ENCODE measurements at regions not wholly inside any gene's neighbourhood (a gene's known extent, or its start where the extent isn't known, plus 50 kb on each side); places are given as distances from the start of the nearest gene placed in this dataset.

DNA sequence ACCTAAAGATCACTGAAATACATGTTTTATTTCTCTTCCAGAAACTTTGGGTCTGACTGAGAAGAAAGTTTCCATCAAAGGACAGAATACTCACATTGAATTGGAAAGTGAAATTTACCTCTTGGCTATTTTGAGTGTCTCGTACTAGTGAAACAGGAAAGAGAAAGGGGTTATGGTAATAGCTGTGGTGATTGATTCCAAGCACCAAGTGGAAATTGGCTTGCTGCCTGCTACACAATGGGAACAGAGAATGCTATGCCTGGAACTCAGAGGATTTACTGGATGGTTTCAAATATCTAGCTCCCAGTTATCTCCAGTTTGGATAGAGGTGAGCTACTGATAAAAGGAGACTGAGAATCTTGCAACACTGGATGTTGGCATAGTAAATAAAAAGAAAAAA is 492.8 kb upstream of the FSIP2 start:
- TF ChIP-seq ZBTB7A (IDR thresholded peaks at IDR 0.05; ENCODE audit: low read depth) (no peak), TEAD4 (IDR thresholded peaks at IDR 0.05) (no peak), YY1 (IDR thresholded peaks at IDR 0.05; ENCODE audit: low read depth) (no peak), FOXM1 (IDR thresholded peaks at IDR 0.05; ENCODE audit: borderline replicate concordance, low read depth) (no peak), MAX (IDR thresholded peaks at IDR 0.05) (no peak), EP300 (IDR thresholded peaks at IDR 0.05; ENCODE audit: borderline replicate concordance) (no peak), TCF12 (IDR thresholded peaks at IDR 0.05; ENCODE audit: low read depth) (no peak), RAD21 (IDR thresholded peaks at IDR 0.05; ENCODE audit: low read depth) (no peak)

DNA sequence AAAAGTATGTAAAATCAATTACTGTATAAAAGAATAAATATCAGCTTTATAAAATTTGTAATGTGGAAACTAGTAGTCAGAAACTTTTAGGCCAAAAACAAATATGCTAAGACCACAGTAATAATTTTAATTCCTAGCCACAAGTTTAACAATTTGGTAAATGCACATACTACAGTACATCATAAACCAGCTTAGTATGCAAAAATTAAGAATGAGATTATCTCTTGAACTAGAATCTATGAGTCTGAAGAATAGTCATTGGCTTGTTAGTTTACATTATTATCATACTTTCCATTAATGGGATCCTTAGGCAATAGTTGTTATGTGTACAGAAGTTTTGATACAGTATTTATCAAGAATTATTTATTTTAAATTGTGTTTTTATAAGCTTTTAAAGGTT is 491.9 kb upstream of the FSIP2 start:
- TF ChIP-seq NFIC (IDR thresholded peaks at IDR 0.05): no peak
- no peak for TF ChIP-seq TCF12 (IDR thresholded peaks at IDR 0.05; ENCODE audit: low read depth)
- no peak for TF ChIP-seq REST (IDR thresholded peaks at IDR 0.05; ENCODE audit: low read depth)
- TF ChIP-seq ZBTB7A (IDR thresholded peaks at IDR 0.05; ENCODE audit: low read depth): no peak
- TF ChIP-seq EP300 (IDR thresholded peaks at IDR 0.05; ENCODE audit: borderline replicate concordance): no peak
- no peak for TF ChIP-seq CREB1 (IDR thresholded peaks at IDR 0.05; ENCODE audit: low read depth)
- TF ChIP-seq MAX (IDR thresholded peaks at IDR 0.05): no peak
- TF ChIP-seq TEAD4 (IDR thresholded peaks at IDR 0.05): no peak
- no peak for TF ChIP-seq RAD21 (IDR thresholded peaks at IDR 0.05; ENCODE audit: low read depth)

DNA sequence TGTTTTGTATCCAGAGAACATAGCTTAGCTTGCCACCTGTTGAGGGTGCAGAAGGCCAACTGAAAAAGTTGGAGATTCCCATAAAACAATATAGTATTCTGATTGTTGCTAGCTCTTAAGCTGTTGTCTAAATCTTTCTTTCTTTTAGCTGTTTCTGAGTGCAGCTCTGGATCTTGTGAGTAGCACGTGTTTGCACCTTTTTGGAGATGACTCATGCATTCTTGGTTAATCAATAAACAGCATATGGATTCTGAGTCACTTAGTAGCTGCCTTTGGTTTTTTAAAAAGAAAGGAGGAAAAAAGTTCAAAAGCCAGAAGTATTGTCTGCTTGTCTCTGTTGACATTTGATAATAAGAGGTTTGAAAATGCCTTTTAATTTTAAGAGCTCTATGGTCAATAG is 483.0 kb upstream of the FSIP2 start:
- TF ChIP-seq RAD21 (IDR thresholded peaks at IDR 0.05; ENCODE audit: low read depth): no peak
- no peak for TF ChIP-seq TEAD4 (IDR thresholded peaks at IDR 0.05)
- TF ChIP-seq NFIC (IDR thresholded peaks at IDR 0.05): no peak

DNA sequence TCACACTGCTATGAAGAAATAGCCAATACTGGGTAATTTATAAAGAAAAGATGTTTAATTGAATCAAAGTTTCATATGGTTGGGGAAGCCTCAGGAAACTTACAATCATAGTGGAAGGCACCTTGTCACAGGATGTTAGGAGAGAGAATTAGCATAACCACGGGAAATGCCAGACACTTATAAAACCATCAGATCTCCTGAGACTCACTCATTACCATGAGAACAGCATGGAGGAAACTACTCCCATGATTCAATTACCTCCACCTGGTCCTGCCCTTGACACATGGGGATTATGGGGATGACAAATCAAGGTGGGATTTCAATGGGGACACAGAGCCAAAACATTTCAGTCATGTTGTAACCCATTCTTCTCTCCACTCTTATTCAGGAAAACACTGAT is 472.9 kb upstream of the FSIP2 start:
- no peak for TF ChIP-seq FOXM1 (IDR thresholded peaks at IDR 0.05; ENCODE audit: borderline replicate concordance, low read depth)
- TF ChIP-seq YY1 (IDR thresholded peaks at IDR 0.05; ENCODE audit: low read depth): no peak
- no peak for TF ChIP-seq ZBTB7A (IDR thresholded peaks at IDR 0.05; ENCODE audit: low read depth)
- no peak for TF ChIP-seq RAD21 (IDR thresholded peaks at IDR 0.05; ENCODE audit: low read depth)
- no peak for TF ChIP-seq CREB1 (IDR thresholded peaks at IDR 0.05; ENCODE audit: low read depth)
- no peak for TF ChIP-seq MAX (IDR thresholded peaks at IDR 0.05)
- no peak for TF ChIP-seq TEAD4 (IDR thresholded peaks at IDR 0.05)
- no peak for TF ChIP-seq EP300 (IDR thresholded peaks at IDR 0.05; ENCODE audit: borderline replicate concordance)
- TF ChIP-seq CEBPB (IDR thresholded peaks at IDR 0.05): no peak
- no peak for TF ChIP-seq TAF1 (IDR thresholded peaks at IDR 0.05; ENCODE audit: low read depth)
- no peak for TF ChIP-seq NFIC (IDR thresholded peaks at IDR 0.05)
- no peak for TF ChIP-seq USF1 (IDR thresholded peaks at IDR 0.05)
- no peak for TF ChIP-seq REST (IDR thresholded peaks at IDR 0.05; ENCODE audit: low read depth)
- no peak for TF ChIP-seq TCF12 (IDR thresholded peaks at IDR 0.05; ENCODE audit: low read depth)

DNA sequence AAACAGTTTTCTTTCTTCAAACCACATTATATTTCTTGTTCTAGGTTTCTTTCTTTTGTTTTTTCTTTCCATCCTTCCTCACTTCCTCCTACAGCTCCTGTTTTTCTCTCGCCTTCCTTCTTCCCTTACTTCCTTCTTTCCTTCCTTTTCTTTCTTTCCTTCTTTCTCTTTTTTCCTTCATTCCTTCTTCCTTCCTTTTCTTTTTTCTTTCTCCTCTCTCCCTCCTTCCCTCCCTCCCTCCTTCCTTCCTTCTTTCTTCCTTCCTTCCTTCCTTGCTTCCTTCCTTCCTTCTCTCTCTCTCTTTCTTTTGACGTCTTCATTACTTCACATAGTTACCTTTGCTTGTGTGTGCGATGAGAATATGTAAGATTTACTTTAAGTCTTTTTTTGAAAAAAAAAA is 470.0 kb upstream of the FSIP2 start:
- TF ChIP-seq EGR1 (IDR thresholded peaks at IDR 0.05): no peak
- no peak for TF ChIP-seq RAD21 (IDR thresholded peaks at IDR 0.05; ENCODE audit: low read depth)
- TF ChIP-seq USF1 (IDR thresholded peaks at IDR 0.05): no peak
- TF ChIP-seq TAF1 (IDR thresholded peaks at IDR 0.05; ENCODE audit: low read depth): no peak
- no peak for TF ChIP-seq ZBTB7A (IDR thresholded peaks at IDR 0.05; ENCODE audit: low read depth)
- no peak for TF ChIP-seq NFIC (IDR thresholded peaks at IDR 0.05)
- no peak for TF ChIP-seq CEBPB (IDR thresholded peaks at IDR 0.05)
- TF ChIP-seq CREB1 (IDR thresholded peaks at IDR 0.05; ENCODE audit: low read depth): no peak
- no peak for TF ChIP-seq YY1 (IDR thresholded peaks at IDR 0.05; ENCODE audit: low read depth)
- no peak for TF ChIP-seq MAX (IDR thresholded peaks at IDR 0.05)

GRCh38 chr2:185274718-185275484 is 463.7 kb upstream of the FSIP2 start:
- TF ChIP-seq USF1 (IDR thresholded peaks at IDR 0.05) (no peak), ZBTB7A (IDR thresholded peaks at IDR 0.05; ENCODE audit: low read depth) (no peak), FOXM1 (IDR thresholded peaks at IDR 0.05; ENCODE audit: borderline replicate concordance, low read depth) (no peak), RAD21 (IDR thresholded peaks at IDR 0.05; ENCODE audit: low read depth) (no peak), MAX (IDR thresholded peaks at IDR 0.05) (no peak), YY1 (IDR thresholded peaks at IDR 0.05; ENCODE audit: low read depth) (no peak), EP300 (IDR thresholded peaks at IDR 0.05; ENCODE audit: borderline replicate concordance) (no peak), CREB1 (IDR thresholded peaks at IDR 0.05; ENCODE audit: low read depth) (no peak), EGR1 (IDR thresholded peaks at IDR 0.05) (no peak)

Measured in Ishikawa (cell line).